Stimulated activated CD4-positive, alpha-beta T cell treated with anti-CD3 and anti-CD28 coated beads, Interleukin-2, amount 100 ng/mL, for 48 hours (primary cell): ENCODE measurements at regions not wholly inside any gene's neighbourhood (a gene's known extent, or its start where the extent isn't known, plus 50 kb on each side); places are given as distances from the start of the nearest gene placed in this dataset.
A peak's percentile ranks its signal among the peaks of the same experiment; 100 is the strongest.
"Not testable (repeated sequence)": the region's sequence is repeated elsewhere in the genome, so short reads cannot be mapped to it uniquely, and the experiment has no call there.

Experiments used
- DNase-seq, 2 donors: peaks; one replicate each; pipeline ENCODE4 v3.0.0-alpha.2; 2020

GRCh38 chr10:30730306-30730705, 100.8 kb upstream of the LYZL2 start:
- DNase-seq, result no peak

DNA sequence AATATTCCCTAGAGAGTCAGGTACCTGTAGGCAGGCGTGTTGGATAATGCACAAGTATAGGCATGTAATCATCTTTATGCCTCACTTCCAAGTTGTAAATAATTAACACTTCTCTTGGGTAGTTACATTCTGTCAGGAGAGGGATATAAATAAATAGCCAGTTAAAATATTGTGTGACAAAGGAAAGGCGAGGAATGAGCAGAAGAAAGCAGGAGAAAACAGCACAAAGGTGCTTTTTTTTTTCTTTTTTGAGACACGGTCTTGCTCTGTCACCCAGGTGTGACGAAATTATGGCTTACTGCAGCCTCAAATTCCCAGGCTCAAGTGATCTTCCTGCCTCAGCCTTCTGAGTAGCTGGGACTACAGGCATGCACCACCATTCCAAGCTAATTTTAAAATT, 99.2 kb upstream of the LYZL2 start:
- DNase-seq, result no peak

- no peak for DNase-seq
Observed at GRCh38 chr10:30728127-30728526, 98.6 kb upstream of the LYZL2 start.

GRCh38 chr10:30727524-30727923, 98.0 kb upstream of the LYZL2 start:
- no peak for DNase-seq

DNA sequence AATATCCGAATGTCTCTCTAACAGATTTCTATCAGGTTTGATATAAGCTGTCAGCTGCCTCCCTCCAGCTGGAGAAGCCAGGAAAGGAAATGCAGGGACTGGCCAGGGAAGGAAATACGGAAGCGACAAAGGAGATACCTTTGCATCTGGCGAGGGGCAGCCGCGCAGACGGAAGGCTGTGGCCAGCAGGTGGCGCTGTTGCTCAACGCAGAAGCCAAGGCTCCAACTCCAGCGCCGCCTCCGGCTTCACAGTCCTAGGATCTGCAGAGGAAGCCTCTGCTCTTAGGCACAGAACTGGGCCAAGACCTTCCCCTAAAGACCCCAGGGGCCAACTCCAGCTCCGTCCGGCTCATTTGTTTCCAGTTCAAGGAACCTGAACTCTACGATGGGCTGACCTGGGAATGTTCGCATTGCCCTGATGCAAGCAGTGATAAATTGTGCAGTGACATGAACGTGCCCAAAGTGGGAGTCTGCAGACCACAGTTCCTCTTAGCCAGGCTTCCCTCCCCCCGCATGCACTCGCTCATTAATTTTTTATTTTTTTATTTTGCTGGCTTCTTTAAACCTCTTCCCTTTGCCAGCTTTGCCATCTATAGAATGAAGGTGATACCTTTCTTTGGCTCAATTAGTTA, 97.3 kb upstream of the LYZL2 start:
- peak; percentile 89 to 91 for DNase-seq

DNA sequence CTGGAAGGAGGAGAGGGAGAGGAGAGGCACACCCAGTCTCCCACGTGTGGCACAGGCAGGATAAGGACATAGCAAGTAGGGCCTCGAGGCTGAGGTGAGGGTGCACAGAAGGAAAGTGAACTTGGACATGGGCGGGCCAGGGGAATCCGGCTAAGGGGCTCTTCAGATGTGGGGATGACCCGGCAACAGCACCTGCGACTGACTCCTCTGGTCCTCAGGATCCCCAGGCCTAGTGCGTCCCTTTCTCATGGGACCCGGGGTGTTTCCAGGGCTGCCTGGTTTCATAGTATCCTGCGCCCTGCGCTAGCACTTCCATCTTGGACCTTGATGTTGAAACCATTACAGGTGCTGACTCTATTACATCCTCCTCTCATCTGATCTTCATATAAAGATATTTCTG, 96.1 kb upstream of the LYZL2 start:
- DNase-seq, result no peak

DNA sequence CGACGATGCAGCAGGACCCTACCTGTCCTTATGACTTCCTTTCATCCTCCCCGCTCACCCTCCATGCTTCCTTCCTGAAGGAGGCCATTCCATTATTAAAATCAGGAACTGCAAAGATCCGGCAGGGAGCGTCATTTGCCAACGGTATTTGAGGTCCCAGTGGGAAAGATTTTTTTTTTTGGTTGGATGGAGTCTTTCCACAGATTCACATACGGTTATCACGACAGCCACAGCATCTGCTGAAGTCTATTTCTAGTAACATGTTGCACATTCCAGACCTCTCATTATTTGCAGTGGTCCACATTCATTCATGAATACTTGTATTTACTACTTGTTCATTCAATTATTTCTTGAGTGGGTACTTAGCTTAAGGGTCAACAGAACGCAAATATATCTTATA, 94.7 kb upstream of the LYZL2 start:
- no peak for DNase-seq

GRCh38 chr10:30722956-30723620, 93.5 kb upstream of the LYZL2 start:
- DNase-seq, result no peak

DNA sequence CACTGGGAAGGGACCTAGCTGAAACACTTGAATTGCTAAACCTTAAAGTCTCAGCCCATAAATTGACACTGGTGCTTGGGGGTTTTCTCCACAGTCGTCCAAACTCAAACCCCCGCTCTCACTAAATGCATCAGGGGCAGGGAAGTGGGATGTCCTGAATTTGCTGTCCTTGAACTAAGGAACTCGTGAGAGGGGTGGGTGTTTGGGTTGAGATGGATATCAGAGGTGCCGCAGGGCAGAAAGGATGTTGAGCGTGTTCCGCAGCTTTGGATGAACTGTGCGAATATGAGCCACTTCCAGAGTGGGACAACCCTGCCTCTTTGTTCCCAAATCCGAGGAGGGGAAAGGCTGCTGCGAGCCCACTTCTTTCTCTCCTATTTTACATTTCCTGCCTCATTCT, 90.3 kb upstream of the LYZL2 start:
- DNase-seq, result no peak

DNA sequence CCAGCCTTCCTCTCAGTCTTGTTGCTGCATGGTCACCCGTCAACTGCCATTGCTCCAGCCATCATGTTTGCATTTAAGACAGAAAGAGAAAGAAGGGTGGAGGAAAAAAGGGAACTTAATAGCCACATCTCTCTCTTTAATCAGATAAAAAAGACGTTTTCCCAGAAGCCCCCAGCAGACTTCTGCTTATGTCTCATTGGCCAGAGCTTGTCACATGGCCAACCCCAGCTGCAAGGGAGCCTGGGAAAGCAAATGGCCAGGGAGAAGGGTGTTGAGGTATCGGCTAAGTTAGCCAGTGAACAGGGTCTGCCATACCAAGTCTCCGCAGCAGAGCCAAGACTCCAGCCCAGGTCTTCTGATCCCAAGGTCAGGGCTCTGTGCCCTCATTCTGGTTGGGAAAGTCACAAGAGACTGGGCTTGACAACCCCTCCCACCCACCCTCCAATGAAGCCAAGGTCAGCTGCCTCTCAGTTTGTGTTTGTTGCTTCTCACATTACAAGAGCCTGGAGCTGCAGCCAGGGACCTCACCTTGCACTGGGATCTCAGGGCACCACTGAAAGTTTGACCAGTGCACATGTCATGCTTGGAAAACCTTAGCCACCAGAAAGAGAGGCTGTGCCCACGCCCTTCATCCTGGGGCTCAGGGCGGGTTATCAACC, 80.3 kb upstream of the LYZL2 start:
- no peak for DNase-seq

GRCh38 chr10:30709229-30709628, 79.7 kb upstream of the LYZL2 start:
- no peak for DNase-seq

DNA sequence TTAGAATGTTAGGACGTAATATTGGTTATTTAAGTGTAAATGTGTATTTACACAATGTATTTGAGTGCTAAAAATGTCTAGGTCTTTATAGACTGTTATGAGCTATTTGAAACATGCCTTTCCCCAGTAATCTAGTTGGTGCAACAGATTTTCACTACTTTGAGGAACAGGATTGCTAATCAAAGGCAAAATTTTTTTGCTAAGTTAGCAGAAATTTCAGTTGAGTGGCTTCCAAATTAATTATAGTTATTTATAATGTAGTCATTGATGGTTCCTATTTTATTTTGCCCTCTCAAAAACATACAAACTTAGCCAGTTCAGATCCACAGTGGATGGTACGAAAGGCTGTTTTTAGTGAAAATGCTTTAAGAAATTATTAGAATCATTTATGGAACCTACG, 78.7 kb upstream of the LYZL2 start:
- no peak for DNase-seq

DNA sequence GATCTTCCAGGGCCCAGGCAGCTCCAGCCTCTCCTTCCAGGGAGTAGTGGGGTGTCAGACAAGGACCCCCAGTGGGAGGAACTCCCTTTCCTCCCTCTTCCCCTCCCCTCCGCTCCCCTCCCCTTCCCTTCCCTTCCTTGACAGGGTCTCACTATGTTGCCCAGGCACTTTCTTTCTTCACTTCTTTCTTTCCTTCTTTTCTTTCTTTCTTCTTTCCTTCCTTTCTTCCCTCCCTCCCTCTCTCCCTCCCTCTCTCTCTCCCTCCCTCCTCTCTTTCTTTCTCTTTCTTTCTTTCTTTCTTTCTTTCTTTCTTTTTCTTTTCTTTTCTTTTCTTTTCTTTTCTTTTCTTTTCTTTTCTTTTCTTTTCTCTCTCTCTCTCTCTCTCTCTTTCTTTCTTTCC, 76.6 kb upstream of the LYZL2 start:
- DNase-seq, result not testable (repeated sequence)

DNA sequence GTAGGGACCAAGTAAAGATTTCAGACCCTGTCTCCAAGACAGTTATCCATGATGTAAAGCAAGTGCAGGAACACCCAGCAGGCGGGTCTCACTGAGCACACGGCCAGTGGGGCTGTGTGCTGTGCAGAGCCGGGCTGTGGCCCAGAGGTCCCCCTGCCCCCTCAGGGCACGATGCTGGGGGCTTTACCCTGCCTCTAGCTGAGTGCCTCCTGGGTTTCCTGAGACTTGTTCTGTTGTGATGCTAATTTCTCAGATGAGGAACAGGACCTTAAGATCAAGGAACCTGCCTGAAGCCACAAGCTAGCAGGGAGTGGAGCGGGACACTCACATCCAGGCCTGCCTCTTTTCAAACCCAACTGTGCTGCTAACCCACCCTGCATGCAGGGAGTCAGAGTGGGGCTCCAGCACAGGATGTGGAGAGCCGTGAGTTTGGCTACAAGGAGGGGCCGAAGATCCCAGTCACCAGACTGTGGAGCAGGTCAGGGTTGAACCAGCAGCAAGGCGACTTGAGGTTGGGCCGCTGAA, 76.1 kb upstream of the LYZL2 start:
- no peak for DNase-seq

DNA sequence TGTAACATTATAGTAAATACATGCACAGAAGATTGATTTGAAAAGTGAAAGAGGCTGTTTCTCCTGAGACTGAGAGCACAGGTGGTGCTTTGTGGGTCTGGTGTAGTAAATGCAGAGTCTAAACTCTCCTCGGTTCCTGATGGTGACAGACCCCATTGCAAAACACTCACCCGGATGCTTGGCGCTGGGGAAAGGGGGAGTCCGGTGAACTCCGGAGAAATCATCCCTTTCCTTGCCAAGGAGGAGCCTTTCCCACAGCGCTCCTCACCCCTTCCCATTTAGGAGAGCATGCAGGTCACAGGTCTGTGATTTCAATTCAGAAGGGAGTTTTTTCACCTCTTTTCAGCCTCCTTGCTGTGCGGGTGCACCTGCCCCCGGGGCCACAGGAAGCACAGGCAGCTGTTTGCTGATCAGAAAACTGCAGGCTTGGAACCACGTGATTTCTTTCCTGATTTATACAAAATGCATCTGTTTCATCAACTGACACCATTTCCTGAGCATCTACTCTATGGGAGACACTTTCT, 75.6 kb upstream of the LYZL2 start:
- DNase-seq, result no peak

DNA sequence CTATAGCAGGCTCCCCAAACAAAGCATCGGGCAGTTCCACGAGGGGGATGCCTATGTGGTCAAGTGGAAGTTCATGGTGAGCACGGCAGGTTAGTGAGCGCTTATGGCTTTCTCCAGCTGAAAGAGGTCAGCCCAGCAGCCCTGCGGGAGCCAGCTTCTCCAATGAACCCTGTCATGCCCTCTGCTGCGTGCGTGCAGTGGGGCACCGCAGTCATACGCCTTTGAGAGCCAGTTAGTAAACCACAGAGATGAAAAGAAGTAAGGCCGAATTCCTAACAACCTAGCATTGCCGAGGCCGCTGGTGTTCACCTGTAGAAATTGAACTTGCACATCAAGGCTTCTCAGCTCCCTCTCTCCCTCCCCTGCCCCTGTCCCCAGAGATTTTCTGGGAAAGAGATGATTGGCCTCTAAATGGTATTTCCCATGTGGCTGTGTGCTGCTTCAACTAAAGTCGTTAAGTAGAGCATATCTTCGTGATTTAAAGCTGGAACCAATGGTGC, 75.1 kb upstream of the LYZL2 start:
- DNase-seq, result not testable (repeated sequence)

GRCh38 chr10:30704026-30704600, 74.6 kb upstream of the LYZL2 start:
- DNase-seq, result no peak

GRCh38 chr10:30703446-30703845, 73.9 kb upstream of the LYZL2 start:
- DNase-seq, result not testable (repeated sequence)

DNA sequence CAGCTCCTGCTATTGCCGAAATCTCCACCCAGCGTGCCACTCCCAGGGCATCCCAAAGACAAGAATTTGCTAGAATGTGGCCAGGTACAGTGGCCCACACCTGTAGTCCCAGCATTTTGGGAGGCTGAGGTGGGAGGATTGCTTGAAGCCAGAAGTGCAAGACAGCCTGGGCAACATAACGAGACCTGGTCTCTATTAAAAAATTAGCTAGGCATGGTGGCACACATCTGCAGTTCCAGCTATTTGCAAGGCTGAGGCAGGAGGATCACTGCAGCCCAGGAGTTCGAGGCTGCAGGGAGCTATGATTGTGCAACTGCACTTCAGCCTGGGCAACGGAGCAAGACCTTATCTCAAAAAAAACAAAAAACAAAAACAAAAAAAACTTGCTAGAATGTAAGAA, 73.3 kb upstream of the LYZL2 start:
- no peak for DNase-seq

DNA sequence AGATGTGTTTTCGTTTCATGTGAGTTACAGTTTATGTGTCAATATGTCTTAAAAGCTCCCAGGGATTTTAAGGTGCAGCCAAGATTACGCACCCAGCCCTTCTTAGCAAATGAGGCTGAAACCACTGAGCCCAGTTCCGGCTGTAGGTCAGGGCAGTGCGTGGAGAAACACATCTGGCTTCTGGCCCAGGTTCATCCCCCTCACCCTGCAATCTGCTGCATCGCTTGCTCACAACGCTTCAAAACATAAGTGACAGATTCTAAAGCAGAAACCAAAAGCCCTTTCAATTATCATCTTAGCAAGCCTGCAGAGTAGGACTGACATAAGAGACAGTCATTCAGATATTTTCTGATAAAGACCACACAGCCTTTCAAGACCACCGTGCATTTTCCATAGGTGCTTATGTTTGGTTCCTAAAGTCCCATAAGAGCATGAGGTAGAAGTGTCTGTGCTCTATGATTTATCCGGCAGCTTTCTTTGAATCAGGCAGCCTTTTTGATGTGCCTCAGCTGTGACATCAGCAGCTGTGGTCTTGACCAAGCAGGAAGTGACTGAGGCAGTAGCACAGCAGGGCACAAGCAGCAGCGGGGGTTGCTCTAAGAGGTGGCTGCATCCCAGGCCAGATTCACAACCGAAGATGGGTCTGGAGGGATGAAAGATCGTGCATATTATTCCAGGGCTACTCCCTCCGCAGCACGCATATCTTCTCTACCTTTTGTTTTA, 72.1 kb upstream of the LYZL2 start:
- peak; percentile 65 to 66 for DNase-seq

DNA sequence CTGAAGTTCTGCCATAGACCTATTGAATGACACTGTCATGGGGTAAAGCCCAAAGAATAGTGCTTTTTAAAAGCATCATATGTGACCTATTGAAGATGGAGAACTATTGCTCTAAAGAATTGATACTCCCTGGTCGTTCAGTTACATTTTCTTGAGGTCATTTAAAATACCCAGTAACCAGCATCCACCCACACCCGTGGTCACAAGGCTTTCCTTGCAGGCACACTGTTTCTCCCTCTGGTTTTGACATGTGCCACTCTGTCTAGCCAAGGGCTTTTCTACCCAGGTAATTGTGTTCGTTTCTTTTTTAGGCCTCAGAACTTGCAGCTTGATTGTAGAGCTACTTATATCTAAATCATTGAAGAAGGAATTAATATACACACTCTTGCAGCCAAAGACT, 68.3 kb upstream of the LYZL2 start:
- no peak for DNase-seq

GRCh38 chr10:30697221-30697620, 67.7 kb upstream of the LYZL2 start:
- DNase-seq, result not testable (repeated sequence)
